ENCODE measurements at regions not wholly inside any gene's neighbourhood (a gene's known extent, or its start where the extent isn't known, plus 50 kb on each side); places are given as distances from the start of the nearest gene placed in this dataset.

DNA sequence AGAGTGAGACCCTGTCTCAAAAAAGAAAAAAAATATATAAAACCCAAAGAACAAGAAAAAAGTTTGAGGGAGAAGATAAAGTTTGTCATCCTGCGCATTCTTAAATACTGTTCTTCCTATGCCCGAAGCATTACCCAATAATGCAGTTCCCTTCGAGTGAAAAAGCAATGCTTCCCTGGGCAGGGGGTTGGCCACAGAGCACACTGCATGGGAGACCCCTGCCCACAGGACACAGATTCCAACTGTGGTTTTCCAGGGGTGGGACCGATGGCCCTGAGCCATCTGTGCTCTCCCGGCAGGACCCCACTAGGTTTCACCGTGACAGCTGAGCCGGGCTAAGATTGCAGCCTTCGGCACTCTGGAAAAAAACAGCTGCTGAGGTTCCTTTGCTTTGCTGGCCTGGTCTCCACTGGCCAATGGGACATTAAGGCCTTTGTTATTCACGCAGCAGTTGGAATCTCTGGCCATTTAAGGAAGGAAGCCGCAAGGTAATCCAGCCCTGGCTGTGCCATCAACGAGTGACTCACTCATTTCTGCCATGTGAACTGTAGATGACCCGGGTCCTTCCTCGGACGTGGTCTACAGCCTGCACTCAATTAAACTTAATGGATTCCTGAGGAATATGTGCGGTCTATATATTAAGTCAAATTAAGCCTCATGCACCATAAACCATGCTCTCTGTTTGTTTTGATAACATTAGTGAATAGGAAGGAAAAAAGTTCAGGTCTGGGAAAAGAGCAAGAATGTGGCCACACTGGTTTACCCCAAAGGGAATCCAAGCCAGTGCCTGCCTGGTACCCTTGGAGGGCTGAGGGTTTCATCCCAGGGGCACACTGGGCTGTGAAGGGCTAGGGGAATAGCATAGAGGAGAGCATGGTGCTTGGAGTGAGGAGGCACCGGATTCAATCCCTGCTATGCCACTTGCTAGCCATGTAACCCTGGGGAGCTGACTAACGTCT is 163.2 kb downstream of the ZBTB18 start:
- no peak for TF ChIP-seq POLR2AphosphoS5 (IDR thresholded peaks at IDR 0.05)
- TF ChIP-seq, protein P1, sequence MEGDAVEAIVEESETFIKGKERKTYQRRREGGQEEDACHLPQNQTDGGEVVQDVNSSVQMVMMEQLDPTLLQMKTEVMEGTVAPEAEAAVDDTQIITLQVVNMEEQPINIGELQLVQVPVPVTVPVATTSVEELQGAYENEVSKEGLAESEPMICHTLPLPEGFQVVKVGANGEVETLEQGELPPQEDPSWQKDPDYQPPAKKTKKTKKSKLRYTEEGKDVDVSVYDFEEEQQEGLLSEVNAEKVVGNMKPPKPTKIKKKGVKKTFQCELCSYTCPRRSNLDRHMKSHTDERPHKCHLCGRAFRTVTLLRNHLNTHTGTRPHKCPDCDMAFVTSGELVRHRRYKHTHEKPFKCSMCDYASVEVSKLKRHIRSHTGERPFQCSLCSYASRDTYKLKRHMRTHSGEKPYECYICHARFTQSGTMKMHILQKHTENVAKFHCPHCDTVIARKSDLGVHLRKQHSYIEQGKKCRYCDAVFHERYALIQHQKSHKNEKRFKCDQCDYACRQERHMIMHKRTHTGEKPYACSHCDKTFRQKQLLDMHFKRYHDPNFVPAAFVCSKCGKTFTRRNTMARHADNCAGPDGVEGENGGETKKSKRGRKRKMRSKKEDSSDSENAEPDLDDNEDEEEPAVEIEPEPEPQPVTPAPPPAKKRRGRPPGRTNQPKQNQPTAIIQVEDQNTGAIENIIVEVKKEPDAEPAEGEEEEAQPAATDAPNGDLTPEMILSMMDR (IDR thresholded peaks at IDR 0.05) = no peak
- no peak for TF ChIP-seq POLR2A (IDR thresholded peaks at IDR 0.05)
- no peak for TF ChIP-seq EP300 (IDR thresholded peaks at IDR 0.05)
